ENCODE measurements at regions not wholly inside any gene's neighbourhood (a gene's known extent, or its start where the extent isn't known, plus 50 kb on each side); places are given as distances from the start of the nearest gene placed in this dataset.
A peak's percentile ranks its signal among the peaks of the same experiment; 100 is the strongest.
"Not testable (repeated sequence)": the region's sequence is repeated elsewhere in the genome, so short reads cannot be mapped to it uniquely, and the experiment has no call there.

- H3K4me3 ChIP-seq (ENCODE audit: extremely low read depth, insufficient read depth, low read length, poor library complexity, severe bottlenecking): no peak overlapping the region
- 96 to 100% methylated on average over 3 to 4 of the region's 6 CpGs for WGBS, 2 experiments (ENCODE audit: insufficient coverage in 2 of 2)
- H3K9me3 ChIP-seq (ENCODE audit: control insufficient read depth, low read length): peaks cover 4% of the 10 kb centered on the region
- H3K36me3 ChIP-seq (ENCODE audit: control insufficient read depth, insufficient read depth, low read length): no peaks in the 10 kb centered on the region
- no peak overlapping the region for H3K27ac ChIP-seq (ENCODE audit: low read depth, low read length, severe bottlenecking)
- H3K4me1 ChIP-seq (ENCODE audit: control insufficient read depth, insufficient read depth, low read length, poor library complexity, severe bottlenecking): peaks cover 29% of the 10 kb centered on the region
Observed at GRCh38 chr3:107213044-107213669, 164.1 kb upstream of the CCDC54 start.

DNA sequence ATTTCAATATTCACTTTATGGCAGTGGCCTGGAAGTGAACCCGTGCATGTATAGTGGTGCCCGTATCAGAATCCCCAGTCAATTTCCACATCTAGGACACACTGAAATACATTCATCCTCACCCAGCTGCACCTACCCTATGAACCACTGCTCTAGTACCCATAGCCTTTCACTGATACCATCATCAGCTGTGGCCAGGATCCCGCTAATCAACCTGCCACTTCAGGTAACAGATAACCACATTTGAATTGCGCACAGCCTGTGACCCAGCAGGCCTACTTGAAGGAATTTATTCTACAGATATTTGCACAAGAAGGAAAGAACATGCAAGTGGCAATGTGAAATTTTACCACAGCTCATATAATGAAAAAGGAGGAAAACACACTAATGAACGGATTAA, 161.0 kb upstream of the CCDC54 start:
- Histone ChIP-seq H3K4me1 (ENCODE audit: control insufficient read depth, insufficient read depth, low read length, poor library complexity, severe bottlenecking) (peaks cover 34% of the 10 kb centered on the region), H3K36me3 (ENCODE audit: control insufficient read depth, insufficient read depth, low read length) (no peaks in the 10 kb centered on the region), H3K4me3 (ENCODE audit: extremely low read depth, insufficient read depth, low read length, poor library complexity, severe bottlenecking) (no peak overlapping the region), H3K9me3 (ENCODE audit: control insufficient read depth, low read length) (peaks cover 4% of the 10 kb centered on the region), H3K27ac (ENCODE audit: low read depth, low read length, severe bottlenecking) (peak overlapping the region; percentile 90)
- 93% methylated on average over 3 of the region's 5 CpGs for WGBS, 2 experiments (ENCODE audit: insufficient coverage in 2 of 2)

- 100% methylated on average over 1 of the region's 3 CpGs for WGBS, 2 experiments (ENCODE audit: insufficient coverage in 2 of 2)
- H3K36me3 ChIP-seq (ENCODE audit: control insufficient read depth, insufficient read depth, low read length): no peaks in the 10 kb centered on the region
- H3K4me1 ChIP-seq (ENCODE audit: control insufficient read depth, insufficient read depth, low read length, poor library complexity, severe bottlenecking): peaks cover 36% of the 10 kb centered on the region
- H3K27ac ChIP-seq (ENCODE audit: low read depth, low read length, severe bottlenecking): peak overlapping the region; percentile 90
- no peak overlapping the region for H3K4me3 ChIP-seq (ENCODE audit: extremely low read depth, insufficient read depth, low read length, poor library complexity, severe bottlenecking)
- H3K9me3 ChIP-seq (ENCODE audit: control insufficient read depth, low read length): peaks cover 4% of the 10 kb centered on the region
Observed at GRCh38 chr3:107216711-107217110, 160.5 kb upstream of the CCDC54 start.

DNA sequence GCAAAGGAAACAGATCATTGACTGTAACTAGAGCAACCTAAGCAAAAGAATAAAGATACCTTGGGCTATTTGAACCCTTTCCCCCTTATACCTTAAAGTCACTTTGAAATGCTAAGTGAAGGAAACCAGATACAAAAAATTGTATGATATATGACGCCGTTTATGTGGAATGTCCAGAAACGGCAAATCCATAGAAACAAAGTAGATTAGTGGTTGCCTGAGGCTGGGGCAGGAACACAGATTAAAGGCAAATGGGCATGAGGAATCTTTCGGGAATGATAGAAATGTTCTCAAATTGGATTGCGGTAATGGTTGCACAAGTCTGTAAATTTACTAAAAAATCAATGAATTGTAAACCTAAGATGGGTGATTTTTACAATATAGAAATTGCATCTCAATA, 160.1 kb upstream of the CCDC54 start:
- Histone ChIP-seq H3K36me3 (ENCODE audit: control insufficient read depth, insufficient read depth, low read length) (no peaks in the 10 kb centered on the region), H3K9me3 (ENCODE audit: control insufficient read depth, low read length) (peaks cover 4% of the 10 kb centered on the region), H3K4me1 (ENCODE audit: control insufficient read depth, insufficient read depth, low read length, poor library complexity, severe bottlenecking) (peaks cover 40% of the 10 kb centered on the region), H3K4me3 (ENCODE audit: extremely low read depth, insufficient read depth, low read length, poor library complexity, severe bottlenecking) (no peak overlapping the region), H3K27ac (ENCODE audit: low read depth, low read length, severe bottlenecking) (peak overlapping the region; percentile 90)
- WGBS, 2 experiments (ENCODE audit: insufficient coverage in 2 of 2): 71 to 85% methylated on average over 3 of the region's 5 CpGs

- Histone ChIP-seq H3K36me3 (ENCODE audit: control insufficient read depth, insufficient read depth, low read length) (no peaks in the 10 kb centered on the region), H3K27ac (ENCODE audit: low read depth, low read length, severe bottlenecking) (peak overlapping the region; percentile 2), H3K4me3 (ENCODE audit: extremely low read depth, insufficient read depth, low read length, poor library complexity, severe bottlenecking) (no peak overlapping the region), H3K9me3 (ENCODE audit: control insufficient read depth, low read length) (peaks cover 4% of the 10 kb centered on the region), H3K4me1 (ENCODE audit: control insufficient read depth, insufficient read depth, low read length, poor library complexity, severe bottlenecking) (peaks cover 48% of the 10 kb centered on the region)
- 87 to 94% methylated on average over 3 to 4 of the region's 5 CpGs for WGBS, 2 experiments (ENCODE audit: insufficient coverage in 2 of 2)
Observed at GRCh38 chr3:107218864-107219269, 158.4 kb upstream of the CCDC54 start.

DNA sequence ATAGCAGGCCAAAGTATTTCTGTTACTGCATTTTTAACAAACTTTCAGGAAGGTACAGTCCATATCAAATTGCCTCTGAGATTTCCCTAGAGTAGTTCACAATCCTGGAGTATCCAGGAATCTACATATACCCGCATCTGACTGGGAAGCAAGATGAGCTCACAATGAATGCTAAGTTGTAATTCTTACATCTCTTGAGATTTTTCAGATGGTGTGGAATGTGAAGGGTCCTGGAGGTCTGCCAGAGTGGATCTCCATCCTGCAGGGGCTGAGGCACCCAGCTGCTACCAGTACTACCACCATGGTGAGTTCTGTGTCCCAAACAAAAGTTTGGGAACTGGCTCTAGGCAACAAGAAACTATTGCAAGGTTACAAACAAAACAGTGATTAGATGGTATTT, 156.7 kb upstream of the CCDC54 start:
- no peaks in the 10 kb centered on the region for H3K36me3 ChIP-seq (ENCODE audit: control insufficient read depth, insufficient read depth, low read length)
- WGBS, 2 experiments (ENCODE audit: insufficient coverage in 2 of 2): 100% methylated on average over 1 of the region's 1 CpG; no CpG with 5 or more reads in 1 of the 2 experiments
- H3K9me3 ChIP-seq (ENCODE audit: control insufficient read depth, low read length): no peaks in the 10 kb centered on the region
- H3K4me3 ChIP-seq (ENCODE audit: extremely low read depth, insufficient read depth, low read length, poor library complexity, severe bottlenecking): no peak overlapping the region
- H3K27ac ChIP-seq (ENCODE audit: low read depth, low read length, severe bottlenecking): no peak overlapping the region
- peaks cover 48% of the 10 kb centered on the region for H3K4me1 ChIP-seq (ENCODE audit: control insufficient read depth, insufficient read depth, low read length, poor library complexity, severe bottlenecking)

DNA sequence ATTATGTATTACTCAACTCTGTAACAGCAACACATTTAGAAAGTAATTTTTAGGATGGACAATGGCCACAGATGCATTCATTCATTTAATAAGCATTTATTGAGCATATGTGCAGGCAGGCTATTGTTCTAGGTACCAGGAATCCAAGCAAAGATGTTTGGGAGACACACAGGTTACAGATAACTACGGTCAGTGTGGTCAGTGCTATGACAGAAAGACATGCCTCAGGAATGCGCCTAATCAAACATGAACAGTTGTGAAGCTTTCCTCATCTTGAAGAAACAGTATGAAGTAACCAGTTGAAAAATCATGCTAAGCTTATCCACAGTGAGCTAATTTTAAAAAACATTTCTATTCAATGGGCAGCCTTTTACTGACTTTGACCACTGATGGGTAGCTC, 155.4 kb upstream of the CCDC54 start:
- 88 to 92% methylated on average over 2 of the region's 2 CpGs for WGBS, 2 experiments (ENCODE audit: insufficient coverage in 2 of 2)

DNA sequence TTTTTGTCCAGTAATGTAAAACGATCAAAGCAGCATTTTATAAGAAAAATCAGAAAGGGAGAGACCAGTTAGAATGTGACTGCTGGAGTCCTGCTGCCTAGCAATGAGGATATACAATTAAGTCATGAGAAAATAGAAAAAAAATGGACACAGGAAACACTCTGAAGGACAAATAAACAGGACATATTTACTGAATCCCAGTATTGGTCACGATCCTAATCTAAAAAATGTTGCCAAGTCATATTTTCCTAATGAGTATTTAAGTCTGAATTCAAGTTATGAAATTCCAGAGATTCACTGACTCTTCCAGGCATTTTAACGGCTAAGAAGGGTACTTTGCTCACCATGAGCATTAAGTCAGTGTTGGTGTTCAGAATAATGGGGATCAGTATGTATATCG, 154.3 kb upstream of the CCDC54 start:
- 65 to 100% methylated on average over 1 to 2 of the region's 4 CpGs for WGBS, 2 experiments (ENCODE audit: insufficient coverage in 2 of 2)
- Histone ChIP-seq H3K36me3 (ENCODE audit: control insufficient read depth, insufficient read depth, low read length) (no peaks in the 10 kb centered on the region), H3K4me3 (ENCODE audit: extremely low read depth, insufficient read depth, low read length, poor library complexity, severe bottlenecking) (no peak overlapping the region), H3K27ac (ENCODE audit: low read depth, low read length, severe bottlenecking) (no peak overlapping the region), H3K9me3 (ENCODE audit: control insufficient read depth, low read length) (no peaks in the 10 kb centered on the region), H3K4me1 (ENCODE audit: control insufficient read depth, insufficient read depth, low read length, poor library complexity, severe bottlenecking) (peaks cover 38% of the 10 kb centered on the region)

More for the DNA sequence above, 155.4 kb upstream of the CCDC54 start:
- Histone ChIP-seq H3K4me3 (ENCODE audit: extremely low read depth, insufficient read depth, low read length, poor library complexity, severe bottlenecking) (no peak overlapping the region), H3K4me1 (ENCODE audit: control insufficient read depth, insufficient read depth, low read length, poor library complexity, severe bottlenecking) (peaks cover 43% of the 10 kb centered on the region), H3K27ac (ENCODE audit: low read depth, low read length, severe bottlenecking) (no peak overlapping the region), H3K36me3 (ENCODE audit: control insufficient read depth, insufficient read depth, low read length) (no peaks in the 10 kb centered on the region), H3K9me3 (ENCODE audit: control insufficient read depth, low read length) (no peaks in the 10 kb centered on the region)

DNA sequence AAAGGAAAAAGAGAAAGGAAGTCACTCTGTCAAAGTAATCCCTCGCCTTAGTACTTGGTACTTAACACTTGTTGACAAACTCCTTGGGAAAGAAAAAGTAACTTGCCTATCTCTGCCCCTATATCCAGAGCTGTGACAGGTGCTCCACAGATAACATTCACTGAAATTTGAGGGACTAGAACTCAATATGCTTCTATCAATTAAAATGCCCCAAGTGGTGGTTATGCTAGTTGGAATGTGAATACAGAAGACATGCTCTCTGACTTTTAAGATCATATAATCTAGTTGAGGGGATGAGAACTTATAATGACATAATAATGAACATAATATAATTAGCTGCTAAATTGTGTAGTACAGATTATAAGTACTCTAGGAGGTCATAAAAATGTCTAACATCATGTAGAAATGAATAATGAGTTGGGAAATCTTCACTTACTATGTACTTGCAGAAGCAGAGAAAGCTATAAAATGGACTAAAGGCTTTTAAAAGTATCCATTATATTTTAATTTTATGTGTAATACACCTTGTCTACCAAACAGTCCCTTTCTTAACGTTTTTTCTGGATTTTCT, 153.1 kb upstream of the CCDC54 start:
- WGBS, 2 experiments (ENCODE audit: insufficient coverage in 2 of 2): no CpG with 5 or more reads among the region's 2 CpGs
- peaks cover 26% of the 10 kb centered on the region for H3K4me1 ChIP-seq (ENCODE audit: control insufficient read depth, insufficient read depth, low read length, poor library complexity, severe bottlenecking)
- no peaks in the 10 kb centered on the region for H3K9me3 ChIP-seq (ENCODE audit: control insufficient read depth, low read length)
- no peaks in the 10 kb centered on the region for H3K36me3 ChIP-seq (ENCODE audit: control insufficient read depth, insufficient read depth, low read length)
- H3K27ac ChIP-seq (ENCODE audit: low read depth, low read length, severe bottlenecking): no peak overlapping the region
- no peak overlapping the region for H3K4me3 ChIP-seq (ENCODE audit: extremely low read depth, insufficient read depth, low read length, poor library complexity, severe bottlenecking)

GRCh38 chr3:107227091-107227490, 150.1 kb upstream of the CCDC54 start:
- Histone ChIP-seq H3K4me3 (ENCODE audit: extremely low read depth, insufficient read depth, low read length, poor library complexity, severe bottlenecking) (no peak overlapping the region), H3K9me3 (ENCODE audit: control insufficient read depth, low read length) (no peaks in the 10 kb centered on the region), H3K36me3 (ENCODE audit: control insufficient read depth, insufficient read depth, low read length) (no peaks in the 10 kb centered on the region), H3K4me1 (ENCODE audit: control insufficient read depth, insufficient read depth, low read length, poor library complexity, severe bottlenecking) (peaks cover 9% of the 10 kb centered on the region), H3K27ac (ENCODE audit: low read depth, low read length, severe bottlenecking) (no peak overlapping the region)
- 89 to 100% methylated on average over 1 of the region's 1 CpG for WGBS, 2 experiments (ENCODE audit: insufficient coverage in 2 of 2)

DNA sequence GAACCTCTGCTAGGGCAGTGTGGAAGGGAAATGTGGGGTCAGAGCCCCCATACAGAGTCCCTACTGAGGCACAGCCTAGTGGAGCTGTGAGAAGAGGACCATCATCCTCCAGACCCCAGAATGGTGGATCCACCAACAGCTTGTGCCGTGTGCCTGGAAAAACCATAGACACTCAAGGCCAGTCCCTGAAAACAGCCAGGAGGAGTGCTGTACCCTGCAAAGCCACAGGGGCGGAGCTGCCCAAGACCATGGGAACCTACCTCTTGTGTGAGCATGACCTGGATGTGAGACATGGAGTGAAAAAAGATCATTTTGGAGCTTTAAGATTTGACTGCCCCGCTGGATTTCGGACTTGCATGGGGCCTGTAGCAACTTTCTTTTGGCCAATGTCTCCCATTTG, 143.4 kb upstream of the CCDC54 start:
- WGBS, 2 experiments (ENCODE audit: insufficient coverage in 2 of 2): 93 to 95% methylated on average over 3 to 4 of the region's 4 CpGs
- not testable (repeated sequence) for H3K36me3 ChIP-seq (ENCODE audit: control insufficient read depth, insufficient read depth, low read length)

More for the DNA sequence above, 143.4 kb upstream of the CCDC54 start:
- not testable (repeated sequence) for H3K4me1 ChIP-seq (ENCODE audit: control insufficient read depth, insufficient read depth, low read length, poor library complexity, severe bottlenecking); H3K9me3 ChIP-seq (ENCODE audit: control insufficient read depth, low read length); H3K4me3 ChIP-seq (ENCODE audit: extremely low read depth, insufficient read depth, low read length, poor library complexity, severe bottlenecking); H3K27ac ChIP-seq (ENCODE audit: low read depth, low read length, severe bottlenecking)
